Stimulated activated CD8-positive, alpha-beta memory T cell treated with anti-CD3 and anti-CD28 coated beads, Interleukin-4, amount 100 ng/mL, for 4 hours (primary cell): ENCODE measurements at regions not wholly inside any gene's neighbourhood (a gene's known extent, or its start where the extent isn't known, plus 50 kb on each side); places are given as distances from the start of the nearest gene placed in this dataset.
"Not testable (repeated sequence)": the region's sequence is repeated elsewhere in the genome, so short reads cannot be mapped to it uniquely, and the experiment has no call there.

Source experiments
- DNase-seq, 2 donors: peaks; one replicate each; pipeline ENCODE4 v3.0.0-alpha.2; 2020; ENCODE audit warnings: low read depth in 2 of 2, low spot score in 1 of 2

GRCh38 chr13:30071969-30072817, 221.8 kb upstream of the UBL3 start:
- DNase-seq: no peak

GRCh38 chr13:30065181-30065580, 214.8 kb upstream of the UBL3 start:
- no peak for DNase-seq

GRCh38 chr13:30063892-30064291, 213.5 kb upstream of the UBL3 start:
- DNase-seq: no peak

GRCh38 chr13:30061217-30061616, 210.8 kb upstream of the UBL3 start:
- DNase-seq: no peak

- DNase-seq: no peak
Observed at GRCh38 chr13:30058429-30058828, 208.0 kb upstream of the UBL3 start.

GRCh38 chr13:30054546-30054945, 204.1 kb upstream of the UBL3 start:
- DNase-seq: not testable (repeated sequence)

GRCh38 chr13:30053939-30054338, 203.5 kb upstream of the UBL3 start:
- DNase-seq: no peak

GRCh38 chr13:30052120-30052519, 201.7 kb upstream of the UBL3 start:
- no peak for DNase-seq

- DNase-seq: no peak
Observed at GRCh38 chr13:30051531-30052060, 201.2 kb upstream of the UBL3 start.

- DNase-seq: no peak
Observed at GRCh38 chr13:30049692-30050091, 199.3 kb upstream of the UBL3 start.

- no peak for DNase-seq
Observed at GRCh38 chr13:30047154-30047874, 196.9 kb upstream of the UBL3 start.

- DNase-seq: no peak
Observed at GRCh38 chr13:30045916-30046704, 195.7 kb upstream of the UBL3 start.

GRCh38 chr13:30044932-30045331, 194.5 kb upstream of the UBL3 start:
- no peak for DNase-seq

- no peak for DNase-seq
Observed at GRCh38 chr13:30043631-30043925, 193.2 kb upstream of the UBL3 start.

GRCh38 chr13:30042891-30043630, 192.6 kb upstream of the UBL3 start:
- DNase-seq: no peak

- no peak for DNase-seq
Observed at GRCh38 chr13:30042272-30042671, 191.9 kb upstream of the UBL3 start.

- DNase-seq: no peak
Observed at GRCh38 chr13:30039511-30039911, 189.1 kb upstream of the UBL3 start.

GRCh38 chr13:30038884-30039283, 188.5 kb upstream of the UBL3 start:
- no peak for DNase-seq

- DNase-seq: no peak
Observed at GRCh38 chr13:30037766-30038165, 187.3 kb upstream of the UBL3 start.

- DNase-seq: no peak
Observed at GRCh38 chr13:30037306-30037705, 186.9 kb upstream of the UBL3 start.

GRCh38 chr13:30034458-30034795, 184.0 kb upstream of the UBL3 start:
- DNase-seq: no peak
